K562 (cell line): ENCODE measurements at regions not wholly inside any gene's neighbourhood (a gene's known extent, or its start where the extent isn't known, plus 50 kb on each side); places are given as distances from the start of the nearest gene placed in this dataset.

Experiments
- ATAC-seq: fragments of 200-7000 bp; cut with Tn5 transposase; 3 replicates; pipeline ENCODE4 v1.9.1; 2020; ENCODE audit warnings: moderate library complexity
- BruUV-seq: library from RNA; stranded (reverse); fragments of 400-500 nt; replicated peaks from 2 replicates; lab custom pipeline; 2021; lab: Mats Ljungman, UMichigan
- CTCF ChIA-PET: fragments of 300-600 bp; formaldehyde crosslinking; extraction: SDS; loops from one replicate; lab custom pipeline; 2021; ENCODE audit warnings: low intra/inter-chr PET ratio; lab: Yijun Ruan, JAX
- POLR2A ChIA-PET: fragments of 300-600, 350-650 bp; sonication (Branson Sonifier 250); formaldehyde crosslinking; extraction: SDS; loops from one replicate; lab custom pipeline; 2021; ENCODE audit warnings: antibody characterized with exemption, inconsistent platforms; lab: Yijun Ruan, JAX
- DNase-seq, 4 experiments: peaks; one replicate each; pipeline versions ENCODE4 v3.0.0 to v3.0.0-alpha.2; 2011 to 2018; ENCODE audit warnings: low spot score in 3 of 4, mixed read lengths in 3 of 4; ENCODE audit errors: extremely low read depth in 1 of 4
- FAIRE-seq: peaks from 2 replicates; lab custom pipeline; 2011; peaks lifted over from hg19 to GRCh38; lab: Jason Lieb, UNC
- H2AFZ ChIP-seq: 2 replicates; pipeline ENCODE4 v1.6.0; 2011; ENCODE audit warnings: low read depth, low read length, control low read depth, inconsistent platforms
- H3K27ac ChIP-seq: fragments of 200-600 bp; 3 replicates; pipeline ENCODE4 v1.8.0; 2011; ENCODE audit warnings: low read depth, mild to moderate bottlenecking, control low read depth, inconsistent platforms, low read length, moderate library complexity, mixed read lengths; ENCODE audit errors: extremely low read depth
- H3K27me3 ChIP-seq, 2 experiments: fragments of 300-600 bp in 1 of 2; 2 replicates in 1 of 2; 3 replicates in 1 of 2; pipeline versions ENCODE4 v1.6.0 to v1.8.0; 2011; ENCODE audit warnings: inconsistent platforms in 2 of 2, low read length in 2 of 2, mild to moderate bottlenecking in 1 of 2, mixed read lengths in 1 of 2, moderate library complexity in 1 of 2; ENCODE audit not compliant: control insufficient read depth in 2 of 2, insufficient read depth in 2 of 2
- H3K36me3 ChIP-seq: fragments of 300-600 bp; 3 replicates; pipeline ENCODE4 v1.8.0; 2011; ENCODE audit warnings: mild to moderate bottlenecking, low read length, inconsistent platforms; ENCODE audit not compliant: control insufficient read depth, insufficient read depth
- H3K4me1 ChIP-seq, 2 experiments: fragments of 200-600 bp in 1 of 2; replicated peaks in 1 of 2; 2 replicates in 1 of 2; 3 replicates in 1 of 2; pipeline versions ENCODE4 v1.5.1 to v1.8.0; 2011; ENCODE audit warnings: inconsistent platforms in 2 of 2, low read length in 2 of 2, mild to moderate bottlenecking in 1 of 2, mixed read lengths in 1 of 2, moderate library complexity in 1 of 2; ENCODE audit not compliant: control insufficient read depth in 2 of 2, insufficient read depth in 2 of 2
- H3K4me2 ChIP-seq: 2 replicates; pipeline ENCODE4 v1.6.1; 2011; ENCODE audit warnings: low read length, control low read depth, inconsistent platforms, mixed read lengths; ENCODE audit not compliant: insufficient read depth
- H3K4me3 ChIP-seq: fragments of 200-600 bp; sonication (generic), shearing (Covaris generic); 2 replicates; pipeline ENCODE4 v1.5.1; 2016; ENCODE audit warnings: control low read depth, inconsistent platforms
- H3K79me2 ChIP-seq: fragments of 200-600 bp; 3 replicates; pipeline ENCODE4 v1.8.0; 2011; ENCODE audit warnings: low read length, inconsistent platforms; ENCODE audit not compliant: control insufficient read depth, insufficient read depth
- H3K9ac ChIP-seq, 2 experiments: 2 replicates each; pipeline versions ENCODE4 v1.6.0 to v1.6.1; 2011; ENCODE audit warnings: low read depth in 2 of 2, low read length in 2 of 2, control low read depth in 1 of 2, inconsistent platforms in 1 of 2, mild to moderate bottlenecking in 1 of 2, mixed read lengths in 1 of 2; ENCODE audit not compliant: insufficient read depth in 1 of 2
- H3K9me1 ChIP-seq: one replicate; pipeline ENCODE4 v1.6.0; 2011; ENCODE audit warnings: inconsistent platforms, mild to moderate bottlenecking, low read length, moderate library complexity; ENCODE audit not compliant: control insufficient read depth, insufficient read depth
- H3K9me3 ChIP-seq: replicated peaks from 2 replicates; pipeline ENCODE4 v1.5.1; 2011; ENCODE audit warnings: low read depth, low read length, inconsistent platforms; ENCODE audit not compliant: control insufficient read depth, insufficient read depth
- H4K20me1 ChIP-seq: replicated peaks from 2 replicates; pipeline ENCODE4 v1.6.1; 2011; ENCODE audit warnings: low read length, inconsistent platforms, mixed read lengths; ENCODE audit not compliant: control insufficient read depth, insufficient read depth
- E2F6 ChIP-seq, 2 experiments: IDR thresholded peaks; 2 replicates each; pipeline ENCODE4 v1.6.1; 2011; ENCODE audit warnings: borderline replicate concordance in 1 of 2, control low read depth in 1 of 2, low read depth in 1 of 2, low read length in 1 of 2, mild to moderate bottlenecking in 1 of 2, mixed read lengths in 1 of 2, moderate library complexity in 1 of 2; ENCODE audit not compliant: insufficient read depth in 1 of 2, insufficient read length in 1 of 2, poor library complexity in 1 of 2, severe bottlenecking in 1 of 2; ENCODE audit errors: extremely low read depth in 1 of 2
- MAX ChIP-seq: sonication (generic); formaldehyde crosslinking; IDR thresholded peaks from 2 replicates; pipeline ENCODE4 v1.9.0; 2022; ENCODE audit warnings: mild to moderate bottlenecking, missing genetic modification reagents
- NFRKB ChIP-seq: fragments of 450-650 bp; IDR thresholded peaks from 2 replicates; pipeline ENCODE4 v1.6.1; 2016; ENCODE audit warnings: low read depth
- NRF1 ChIP-seq, 2 experiments: fragments of 450-650 bp; IDR thresholded peaks in 1 of 2; conservative IDR thresholded peaks in 1 of 2; 2 replicates each; pipeline ENCODE4 v1.6.1; 2014; ENCODE audit warnings: mild to moderate bottlenecking in 2 of 2
- RBM17 ChIP-seq: fragments of 200-400 bp; formaldehyde crosslinking; IDR thresholded peaks from 2 replicates; pipeline ENCODE4 v1.6.1; 2017; ENCODE audit warnings: low read depth, mild to moderate bottlenecking, low read length, borderline replicate concordance
- U2AF2 ChIP-seq: fragments of 200-400 bp; formaldehyde crosslinking; optimal IDR thresholded peaks from 2 replicates; pipeline ENCODE3; 2017; ENCODE audit warnings: low read depth, mild to moderate bottlenecking, low read length
- VEZF1 ChIP-seq: fragments of 200-800 bp; sonication (Bioruptor generic); IDR thresholded peaks from 2 replicates; pipeline ENCODE4 v1.6.1; 2017; ENCODE audit warnings: missing genetic modification characterization, missing compliant biosample characterization
- ZBTB17 ChIP-seq: fragments of 450-650 bp; formaldehyde crosslinking; IDR thresholded peaks from 2 replicates; pipeline ENCODE4 v1.4.0; 2020; ENCODE audit warnings: mild to moderate bottlenecking
- ZBTB49 ChIP-seq: sonication (generic); formaldehyde crosslinking; IDR thresholded peaks from 2 replicates; pipeline ENCODE4 v1.8.0; 2022; ENCODE audit warnings: missing genetic modification reagents, mild to moderate bottlenecking, borderline replicate concordance
- ZNF175 ChIP-seq: fragments of 200-800 bp; sonication (Bioruptor generic); IDR thresholded peaks from 2 replicates; pipeline ENCODE4 v1.6.1; 2016; ENCODE audit warnings: low read depth, mild to moderate bottlenecking, missing genetic modification characterization, missing compliant biosample characterization
- ZNF512 ChIP-seq: IDR thresholded peaks from 2 replicates; pipeline ENCODE4 v1.6.1; 2016; ENCODE audit warnings: missing genetic modification characterization, missing compliant biosample characterization
- WGBS: fragments of 100-300 bp; shearing (Covaris generic); methylation state at CpG from one replicate; pipeline ENCODE4 v1.1.6; 2016; ENCODE audit warnings: low coverage, mixed read lengths; ENCODE audit not compliant: insufficient coverage; ENCODE audit errors: missing lambda C conversion rate; 5-methylcytosine and 5-hydroxymethylcytosine counted together
- in situ Hi-C: fragments of 300-500 bp; cut with MboI; formaldehyde crosslinking; loops from 4 replicates; pipeline ENCODE4 v1.15.0; 2018; ENCODE audit warnings: inconsistent platforms, mixed read lengths
- intact Hi-C: fragments of 100-400 bp; cut with micrococcal nuclease; formaldehyde crosslinking; loops from 2 replicates; pipeline ENCODE4 v1.14.2; 2022

- Histone ChIP-seq H3K36me3 (no peaks in the 10 kb centered on the region), H3K4me3 (peak overlapping the region; percentile 36), H3K9me1 (no peaks in the 10 kb centered on the region), H3K9me3 (no peaks in the 10 kb centered on the region), H2AFZ (no peak overlapping the region), H3K27me3 (peaks cover 0 to 37% of the 10 kb centered on the region in 2 experiments; a peak in 3 of 5 replicates), H3K79me2 (no peaks in the 10 kb centered on the region), H3K4me2 (peak overlapping the region; percentile 41), H3K4me1 (peaks cover 0 to 17% of the 10 kb centered on the region in 2 experiments; a peak in 3 of 5 replicates), H3K9ac (peak overlapping the region in 1 of 2 experiments; percentile 74; a peak in 1 of 4 replicates), H4K20me1 (no peaks in the 10 kb centered on the region), H3K27ac (no peak overlapping the region)
- ATAC-seq = peak; percentile 13; the same call in 2 of the 3 replicates
- peak in 2 of 4 experiments; percentile 36 to 37 for DNase-seq
- intact Hi-C loops = no loop called here
- ChIA-PET POLR2A (interaction anchor here (1.0 kb wide), 1 partner anchor 13 kb away, joined by 3 read pairs; no protein-coding TSS in a partner anchor), CTCF (interaction anchor here (0.7 to 0.8 kb wide), 2 partner anchors 77 to 131 kb away, joined by 3 to 7 read pairs; no protein-coding TSS in a partner anchor)
- no TSS peak for BruUV-seq
- in situ Hi-C loops = loop anchor here (5.0 kb wide), 1 partner anchor 130 kb away; no protein-coding TSS in a partner anchor
- 6% methylated on average over 18 of the region's 65 CpGs for WGBS
- no peak for FAIRE-seq
- TF ChIP-seq E2F6 (IDR thresholded peaks at IDR 0.05; ENCODE audit: borderline replicate concordance in 1 of 2, extremely low read depth in 1 of 2, insufficient read depth in 1 of 2, insufficient read length in 1 of 2, low read depth in 1 of 2, low read length in 1 of 2, poor library complexity in 1 of 2, severe bottlenecking in 1 of 2) (peak in 1 of 2 experiments; percentile 40), ZBTB49 (CRISPR knock-in tag) (no peak), ZNF512 (no peak), NRF1 (conservative IDR thresholded peaks at IDR 0.05 in 1 of 2, IDR thresholded peaks at IDR 0.05 in 1 of 2) (peak in 1 of 2 experiments; percentile 67; a peak in 2 of 4 replicates), VEZF1 (CRISPR knock-in tag) (peak; percentile 30; the same call in 1 of the 2 replicates), RBM17 (no peak), ZNF175 (CRISPR knock-in tag) (no peak), U2AF2 (no peak), MAX (CRISPR knock-in tag) (no peak), ZBTB17 (CRISPR knock-in tag) (no peak), NFRKB (no peak)
These were observed 61.6 kb upstream of the BTRC start for GRCh38 chr10:101292194-101293006.
